Tibial nerve (tissue), 4 donors: ENCODE measurements at regions not wholly inside any gene's neighbourhood (a gene's known extent, or its start where the extent isn't known, plus 50 kb on each side); places are given as distances from the start of the nearest gene placed in this dataset.

Experiments used
- DNase-seq, 2 donors: peaks; one replicate each; pipeline ENCODE4 v3.0.0-alpha.2; 2019; ENCODE audit warnings: low spot score in 2 of 2
- H3K27ac ChIP-seq, 4 donors: fragments of 200-600 bp; sonication (generic) in 3 of 4; one replicate each; pipeline ENCODE4 v1.5.1; 2017 to 2019; ENCODE audit warnings: mild to moderate bottlenecking in 1 of 4
- H3K27me3 ChIP-seq, 2 donors: fragments of 200-600 bp; sonication (generic) in 1 of 2; one replicate each; pipeline versions ENCODE4 v1.5.1 to v1.6.0; 2017 to 2019
- H3K36me3 ChIP-seq, 3 donors: fragments of 200-600 bp; sonication (generic); one replicate each; pipeline ENCODE4 v1.5.1; 2018 to 2019
- H3K4me1 ChIP-seq, 4 donors: fragments of 200-600 bp; sonication (generic) in 3 of 4; one replicate each; pipeline ENCODE4 v1.5.1; 2017 to 2019
- H3K4me3 ChIP-seq, 4 donors: fragments of 200-600 bp; sonication (generic) in 3 of 4; one replicate each; pipeline ENCODE4 v1.5.1; 2017 to 2019; ENCODE audit warnings: mild to moderate bottlenecking in 1 of 4, moderate library complexity in 1 of 4
- H3K9me3 ChIP-seq, 4 donors: fragments of 200-600 bp; sonication (generic) in 3 of 4; one replicate each; pipeline ENCODE4 v1.5.1; 2017 to 2019
- EP300 ChIP-seq, 2 donors: sonication (generic); formaldehyde crosslinking; IDR thresholded peaks; one replicate each; pipeline ENCODE4 v1.6.1; 2017; ENCODE audit warnings: antibody characterized with exemption in 2 of 2, mild to moderate bottlenecking in 1 of 2
- POLR2A ChIP-seq, 2 donors: fragments of 450-650 bp; IDR thresholded peaks; one replicate each; pipeline ENCODE4 v1.6.1; 2017; ENCODE audit warnings: antibody characterized with exemption in 2 of 2, mild to moderate bottlenecking in 2 of 2, moderate library complexity in 2 of 2
- WGBS, 2 donors: methylation state at CpG; one replicate each; pipeline ENCODE4 v1.1.5; 2018; 5-methylcytosine and 5-hydroxymethylcytosine counted together
- TF ChIP-seq, protein P1 (sequence below), 5 experiments: fragments of 200-600 bp in 3 of 5; fragments of 450-650 bp in 2 of 5; sonication (generic) in 3 of 5; IDR thresholded peaks; one replicate each; pipeline ENCODE4 v1.5.1; 2016 to 2019; ENCODE audit warnings: antibody characterized with exemption in 5 of 5, mild to moderate bottlenecking in 3 of 5, moderate library complexity in 2 of 5

DNA sequence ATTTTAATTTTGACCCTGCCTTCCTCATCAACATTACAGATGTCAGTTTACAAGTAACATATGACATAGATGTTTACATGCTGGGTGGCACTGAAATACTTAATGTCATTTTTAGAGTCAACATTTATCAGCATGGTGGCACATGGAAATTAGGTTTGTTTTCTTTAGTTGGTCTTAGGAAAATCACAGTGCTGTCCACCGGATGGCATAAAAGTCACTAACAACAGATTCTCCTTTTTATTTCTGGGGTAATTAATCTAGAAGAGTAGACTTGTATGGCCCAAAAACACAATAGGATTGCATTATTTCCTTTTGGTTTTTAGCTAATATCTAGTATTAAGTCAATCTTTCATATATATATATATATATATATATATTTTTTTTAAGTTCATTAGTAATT is 88.6 kb upstream of the HHIP start:
- no peaks in the 10 kb centered on the region for H3K27me3 ChIP-seq
- no peak for DNase-seq
- no peak overlapping the region for H3K4me3 ChIP-seq
- 56 to 57% methylated on average over 1 of the region's 1 CpG for WGBS, 2 donors
- peaks cover 0 to under 1% (median 0%) of the 10 kb centered on the region in 4 donors for H3K4me1 ChIP-seq
- H3K36me3 ChIP-seq: no peaks in the 10 kb centered on the region
- no peaks in the 10 kb centered on the region for H3K9me3 ChIP-seq
- H3K27ac ChIP-seq: no peak overlapping the region
- TF ChIP-seq, protein P1, sequence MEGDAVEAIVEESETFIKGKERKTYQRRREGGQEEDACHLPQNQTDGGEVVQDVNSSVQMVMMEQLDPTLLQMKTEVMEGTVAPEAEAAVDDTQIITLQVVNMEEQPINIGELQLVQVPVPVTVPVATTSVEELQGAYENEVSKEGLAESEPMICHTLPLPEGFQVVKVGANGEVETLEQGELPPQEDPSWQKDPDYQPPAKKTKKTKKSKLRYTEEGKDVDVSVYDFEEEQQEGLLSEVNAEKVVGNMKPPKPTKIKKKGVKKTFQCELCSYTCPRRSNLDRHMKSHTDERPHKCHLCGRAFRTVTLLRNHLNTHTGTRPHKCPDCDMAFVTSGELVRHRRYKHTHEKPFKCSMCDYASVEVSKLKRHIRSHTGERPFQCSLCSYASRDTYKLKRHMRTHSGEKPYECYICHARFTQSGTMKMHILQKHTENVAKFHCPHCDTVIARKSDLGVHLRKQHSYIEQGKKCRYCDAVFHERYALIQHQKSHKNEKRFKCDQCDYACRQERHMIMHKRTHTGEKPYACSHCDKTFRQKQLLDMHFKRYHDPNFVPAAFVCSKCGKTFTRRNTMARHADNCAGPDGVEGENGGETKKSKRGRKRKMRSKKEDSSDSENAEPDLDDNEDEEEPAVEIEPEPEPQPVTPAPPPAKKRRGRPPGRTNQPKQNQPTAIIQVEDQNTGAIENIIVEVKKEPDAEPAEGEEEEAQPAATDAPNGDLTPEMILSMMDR (IDR thresholded peaks at IDR 0.05): no peak
- TF ChIP-seq POLR2A (IDR thresholded peaks at IDR 0.05) (no peak), EP300 (IDR thresholded peaks at IDR 0.05) (no peak)

- no peaks in the 10 kb centered on the region for H3K36me3 ChIP-seq
- TF ChIP-seq POLR2A (IDR thresholded peaks at IDR 0.05) (no peak), EP300 (IDR thresholded peaks at IDR 0.05) (no peak)
- TF ChIP-seq, protein P1 (IDR thresholded peaks at IDR 0.05): no peak
- no peak overlapping the region for H3K27ac ChIP-seq
- no peaks in the 10 kb centered on the region for H3K27me3 ChIP-seq
- 34 to 38% methylated on average over 10 of the region's 10 CpGs for WGBS, 2 donors
- peaks cover 0 to 4% (median 0%) of the 10 kb centered on the region in 4 donors for H3K4me1 ChIP-seq
- no peak for DNase-seq
- H3K9me3 ChIP-seq: no peaks in the 10 kb centered on the region
- H3K4me3 ChIP-seq: no peak overlapping the region
Observed at GRCh38 chr4:144562019-144562705, 83.8 kb upstream of the HHIP start.

DNA sequence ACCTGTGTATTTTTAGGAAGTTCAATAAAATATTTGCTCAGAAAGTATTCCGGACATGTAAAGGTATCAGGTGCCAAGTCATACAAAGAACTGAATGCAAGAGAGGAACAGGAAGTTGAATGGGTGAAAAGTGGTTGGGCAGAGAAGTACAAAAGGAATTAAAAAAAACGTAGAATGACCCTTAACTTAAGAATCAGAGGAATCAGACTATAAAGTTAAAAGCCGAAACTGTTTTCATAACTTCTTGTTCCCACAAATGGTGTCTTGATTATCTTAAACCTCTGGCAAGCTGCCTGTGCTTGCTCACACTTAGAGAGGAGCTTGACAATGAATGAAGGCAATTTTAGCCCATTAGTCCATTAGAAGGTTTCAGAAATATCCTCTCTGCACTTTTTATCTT is 81.6 kb upstream of the HHIP start:
- TF ChIP-seq, protein P1 (IDR thresholded peaks at IDR 0.05): no peak
- TF ChIP-seq EP300 (IDR thresholded peaks at IDR 0.05) (no peak), POLR2A (IDR thresholded peaks at IDR 0.05) (no peak)
- peaks cover 0 to 4% (median 0%) of the 10 kb centered on the region in 4 donors for H3K4me1 ChIP-seq
- H3K27me3 ChIP-seq: no peaks in the 10 kb centered on the region
- H3K4me3 ChIP-seq: no peak overlapping the region
- H3K27ac ChIP-seq: no peak overlapping the region
- no peak for DNase-seq
- 46 to 58% methylated on average over 3 of the region's 3 CpGs for WGBS, 2 donors
- no peaks in the 10 kb centered on the region for H3K9me3 ChIP-seq
- H3K36me3 ChIP-seq: no peaks in the 10 kb centered on the region

DNA sequence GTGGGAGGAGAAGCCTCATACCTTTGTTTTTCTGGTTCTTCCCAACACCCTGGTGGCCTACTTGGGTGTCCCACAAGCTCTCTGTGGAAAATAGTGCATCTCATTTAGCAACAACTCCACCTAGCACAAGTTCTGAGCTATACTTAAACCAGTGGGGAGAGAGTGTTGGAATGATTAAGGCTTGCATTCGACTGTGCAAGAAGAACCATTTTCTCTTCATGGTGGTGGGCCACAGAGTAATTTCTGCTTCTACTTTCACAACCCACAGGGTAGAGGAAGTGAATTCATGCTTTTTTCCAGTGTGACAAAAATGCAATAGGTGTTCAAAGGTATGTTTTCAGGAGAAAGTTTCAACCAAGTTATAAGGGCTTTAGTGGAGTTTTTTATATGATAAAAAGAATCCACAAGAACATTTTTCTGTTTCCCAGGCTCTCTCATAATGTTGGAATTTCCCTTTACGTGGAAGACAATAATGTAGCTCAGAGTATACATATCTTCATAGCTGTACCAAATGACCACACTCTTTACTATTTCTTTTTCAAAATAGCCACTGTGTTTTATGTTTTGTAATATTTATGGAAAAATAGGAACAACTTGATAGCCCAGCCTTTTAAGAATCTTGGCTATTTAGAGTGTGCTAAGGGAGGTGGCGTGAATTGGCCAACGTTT is 80.3 kb upstream of the HHIP start:
- TF ChIP-seq POLR2A (IDR thresholded peaks at IDR 0.05) (no peak), EP300 (IDR thresholded peaks at IDR 0.05) (no peak)
- TF ChIP-seq, protein P1 (IDR thresholded peaks at IDR 0.05): no peak
- no peaks in the 10 kb centered on the region for H3K9me3 ChIP-seq
- peaks cover 0 to 4% (median 0%) of the 10 kb centered on the region in 4 donors for H3K4me1 ChIP-seq
- H3K36me3 ChIP-seq: no peaks in the 10 kb centered on the region
- no peak for DNase-seq
- no peak overlapping the region for H3K27ac ChIP-seq
- H3K27me3 ChIP-seq: no peaks in the 10 kb centered on the region
- H3K4me3 ChIP-seq: no peak overlapping the region
- WGBS, 2 donors: 87 to 90% methylated on average over 4 of the region's 4 CpGs

GRCh38 chr4:144572660-144573059 is 73.3 kb upstream of the HHIP start:
- no peaks in the 10 kb centered on the region for H3K9me3 ChIP-seq
- H3K4me3 ChIP-seq: no peak overlapping the region
- peaks cover 0 to 18% (median 0%) of the 10 kb centered on the region in 4 donors for H3K4me1 ChIP-seq

More at GRCh38 chr4:144572660-144573059, 73.3 kb upstream of the HHIP start:
- DNase-seq: no peak
- WGBS, 2 donors: 88 to 90% methylated on average over 3 to 7 of the region's 7 CpGs
- H3K36me3 ChIP-seq: no peaks in the 10 kb centered on the region
- H3K27me3 ChIP-seq: no peaks in the 10 kb centered on the region
- TF ChIP-seq POLR2A (IDR thresholded peaks at IDR 0.05): no peak
- TF ChIP-seq EP300 (IDR thresholded peaks at IDR 0.05): no peak
- TF ChIP-seq, protein P1 (IDR thresholded peaks at IDR 0.05): no peak
- H3K27ac ChIP-seq: no peak overlapping the region
